B cell (primary cell): ENCODE measurements at regions not wholly inside any gene's neighbourhood (a gene's known extent, or its start where the extent isn't known, plus 50 kb on each side); places are given as distances from the start of the nearest gene placed in this dataset.
"Not testable (repeated sequence)": the region's sequence is repeated elsewhere in the genome, so short reads cannot be mapped to it uniquely, and the experiment has no call there.

ENCODE experiments used
- ATAC-seq: fragments of 200-7000 bp; cut with Tn5 transposase; one replicate; pipeline ENCODE4 v1.10.0; 2021; ENCODE audit warnings: low read depth, mild to moderate bottlenecking, moderate number of reproducible peaks, moderate library complexity
- CTCF ChIA-PET: fragments of 350-600 bp; sonication (Branson Sonifier 250); formaldehyde crosslinking; loops from one replicate; lab custom pipeline; 2021; ENCODE audit warnings: antibody characterized with exemption, inconsistent platforms; lab: Charles Lee
- POLR2A ChIA-PET: fragments of 350-600 bp; sonication (Branson Sonifier 250); formaldehyde crosslinking; loops from one replicate; lab custom pipeline; 2021; ENCODE audit warnings: antibody characterized with exemption; lab: Charles Lee
- DNase-seq: peaks from one replicate; pipeline ENCODE4 v3.0.0; 2013
- H2AFZ ChIP-seq: 2 replicates; pipeline ENCODE4 v1.6.1; 2012; ENCODE audit warnings: mild to moderate bottlenecking, low read depth, low read length; ENCODE audit not compliant: insufficient read depth, poor library complexity, severe bottlenecking
- H3K27ac ChIP-seq, 2 donors: 1 replicate in 1 of 2; 2 replicates in 1 of 2; pipeline ENCODE4 v1.5.1; 2012 to 2013; ENCODE audit warnings: low read length in 2 of 2, mild to moderate bottlenecking in 2 of 2, moderate library complexity in 1 of 2
- H3K27me3 ChIP-seq, 4 experiments: fragments of 200-600 bp in 1 of 4; sonication (generic) in 1 of 4; replicated peaks in 1 of 4; 1 replicate in 2 of 4; 2 replicates in 2 of 4; pipeline versions ENCODE4 v1.6.1 to v1.7.0; 2013 to 2016; ENCODE audit warnings: low read length in 3 of 4, mild to moderate bottlenecking in 2 of 4, mixed read lengths in 1 of 4, moderate library complexity in 1 of 4; ENCODE audit not compliant: insufficient read depth in 4 of 4, control insufficient read depth in 3 of 4; ENCODE audit errors: control extremely low read depth in 1 of 4
- H3K36me3 ChIP-seq, 2 experiments: replicated peaks in 1 of 2; 1 replicate in 1 of 2; 2 replicates in 1 of 2; pipeline versions ENCODE4 v1.6.1 to v1.7.1; 2013; ENCODE audit warnings: low read length in 1 of 2; ENCODE audit not compliant: insufficient read depth in 2 of 2, control insufficient read depth in 1 of 2; ENCODE audit errors: control extremely low read depth in 1 of 2, extremely low read depth in 1 of 2
- H3K4me1 ChIP-seq, 2 donors: fragments of 200-600 bp in 1 of 2; sonication (generic) in 1 of 2; 1 replicate in 1 of 2; 2 replicates in 1 of 2; pipeline versions ENCODE4 v1.5.1 to v1.6.1; 2013 to 2017; ENCODE audit warnings: low read length in 2 of 2; ENCODE audit not compliant: control insufficient read depth in 2 of 2, insufficient read depth in 2 of 2
- H3K4me2 ChIP-seq: replicated peaks from 2 replicates; pipeline ENCODE3; 2012; ENCODE audit warnings: mild to moderate bottlenecking, low read depth, low read length; ENCODE audit not compliant: poor library complexity, severe bottlenecking
- H3K4me3 ChIP-seq, 5 experiments: fragments of 200-600 bp in 1 of 5; sonication (generic) in 1 of 5; 1 replicate in 3 of 5; 2 replicates in 2 of 5; pipeline versions ENCODE4 v1.5.1 to v1.7.0; 2011 to 2016; ENCODE audit warnings: low read length in 4 of 5, mild to moderate bottlenecking in 4 of 5, low read depth in 2 of 5, control low read depth in 1 of 5, moderate library complexity in 1 of 5; ENCODE audit not compliant: insufficient read depth in 1 of 5; ENCODE audit errors: control extremely low read depth in 1 of 5, extremely low read depth in 1 of 5
- H3K79me2 ChIP-seq: fragments of 200-600 bp; sonication (generic); one replicate; pipeline ENCODE4 v1.6.0; 2016; ENCODE audit warnings: low read length; ENCODE audit not compliant: control insufficient read depth, insufficient read depth
- H3K9ac ChIP-seq: fragments of 200-600 bp; sonication (generic); 2 replicates; pipeline ENCODE4 v1.6.1; 2017; ENCODE audit warnings: mild to moderate bottlenecking, low read length, moderate library complexity
- H3K9me3 ChIP-seq, 3 donors: one replicate each; pipeline versions ENCODE4 v1.6.1 to v1.7.1; 2013; ENCODE audit warnings: low read length in 2 of 3; ENCODE audit not compliant: control insufficient read depth in 2 of 3, insufficient read depth in 1 of 3; ENCODE audit errors: control extremely low read depth in 1 of 3
- H4K20me1 ChIP-seq: 2 replicates; pipeline ENCODE4 v1.6.0; 2012; ENCODE audit warnings: mild to moderate bottlenecking, low read length; ENCODE audit not compliant: insufficient read depth, control insufficient read depth, poor library complexity, severe bottlenecking
- H3K27ac Mint-ChIP-seq: one replicate; pipeline ENCODE4 v1.8.0; 2021; ENCODE audit warnings: mixed read lengths
- H3K27me3 Mint-ChIP-seq: one replicate; pipeline ENCODE4 v1.8.0; 2021; ENCODE audit warnings: mixed read lengths
- H3K4me1 Mint-ChIP-seq: one replicate; pipeline ENCODE4 v1.8.0; 2021; ENCODE audit warnings: mixed read lengths
- H3K4me3 Mint-ChIP-seq: one replicate; pipeline ENCODE4 v1.8.0; 2021; ENCODE audit warnings: mixed read lengths
- H3K9me3 Mint-ChIP-seq: one replicate; pipeline ENCODE4 v1.8.0; 2022; ENCODE audit warnings: mixed read lengths; ENCODE audit not compliant: insufficient read depth
- CTCF ChIP-seq: fragments of 200-600 bp; IDR thresholded peaks from one replicate; pipeline ENCODE4 v1.8.0; 2022; ENCODE audit warnings: antibody characterized with exemption, mild to moderate bottlenecking
- EZH2 ChIP-seq: IDR thresholded peaks from 2 replicates; pipeline ENCODE4 v1.6.1; 2012; ENCODE audit warnings: borderline replicate concordance, low read depth, mild to moderate bottlenecking, moderate library complexity, low read length; ENCODE audit not compliant: insufficient read depth, poor library complexity, severe bottlenecking
- WGBS: methylation state at CpG from one replicate; pipeline ENCODE4 v1.1.5; 2013; ENCODE audit warnings: missing lambda C conversion rate; ENCODE audit not compliant: insufficient coverage; 5-methylcytosine and 5-hydroxymethylcytosine counted together
- intact Hi-C: fragments of 100-400 bp; cut with micrococcal nuclease; formaldehyde crosslinking; loops from one replicate; pipeline ENCODE4 v1.10.0; 2022

GRCh38 chr6:92681401-92681800 lies 738.0 kb downstream of the EPHA7 start:
- no peak overlapping the region for H3K4me2 ChIP-seq
- H3K9ac ChIP-seq: no peak overlapping the region
- POLR2A ChIA-PET: no interaction called here
- Mint-ChIP-seq H3K9me3 (peaks cover 3% of the 10 kb centered on the region), H3K27me3 (no peaks in the 10 kb centered on the region), H3K4me1 (no peaks in the 10 kb centered on the region), H3K4me3 (no peak overlapping the region), H3K27ac (no peak overlapping the region)
- intact Hi-C loops: no loop called here
- no peaks in the 10 kb centered on the region for H3K4me1 ChIP-seq
- H3K4me3 ChIP-seq: no peak overlapping the region
- H3K27ac ChIP-seq: no peak overlapping the region
- CTCF ChIA-PET: no interaction called here
- H2AFZ ChIP-seq: no peak overlapping the region
- no peaks in the 10 kb centered on the region for H3K27me3 ChIP-seq
- TF ChIP-seq CTCF: no peak
- no peak for TF ChIP-seq EZH2
- no peaks in the 10 kb centered on the region for H3K79me2 ChIP-seq
- no peak for DNase-seq
- no peaks in the 10 kb centered on the region for H3K9me3 ChIP-seq
- no peaks in the 10 kb centered on the region for H4K20me1 ChIP-seq
- ATAC-seq: no peak
- H3K36me3 ChIP-seq: no peaks in the 10 kb centered on the region
- no CpG with 5 or more reads among the region's 1 CpG for WGBS

- H3K4me1 Mint-ChIP-seq, H3K79me2 ChIP-seq, ATAC-seq, H3K27ac Mint-ChIP-seq, H3K9ac ChIP-seq, H2AFZ ChIP-seq, DNase-seq, H3K36me3 ChIP-seq, H3K4me1 ChIP-seq, H3K4me3 ChIP-seq, H3K4me3 Mint-ChIP-seq, H4K20me1 ChIP-seq, H3K27me3 ChIP-seq, H3K27me3 Mint-ChIP-seq, H3K9me3 ChIP-seq, CTCF ChIA-PET, POLR2A ChIA-PET, H3K4me2 ChIP-seq, intact Hi-C loops, H3K27ac ChIP-seq: not testable (repeated sequence)
- H3K9me3 Mint-ChIP-seq: peaks cover 15% of the 10 kb centered on the region
Observed at GRCh38 chr6:92671462-92671861, 747.9 kb downstream of the EPHA7 start.
